HG02610 (cell line): ENCODE measurements at regions not wholly inside any gene's neighbourhood (a gene's known extent, or its start where the extent isn't known, plus 50 kb on each side); places are given as distances from the start of the nearest gene placed in this dataset.

Experiments
- ATAC-seq: cut with Tn5 transposase; IDR thresholded peaks from one replicate; pipeline ENCODE4 v1.9.1; 2021; ENCODE audit warnings: mild to moderate bottlenecking, moderate library complexity; ENCODE audit not compliant: unreplicated experiment

- ATAC-seq, result no peak
These were observed 175.2 kb downstream of the ZNF330 start for GRCh38 chr4:141395919-141396318.

GRCh38 chr4:141402712-141403111, 182.0 kb downstream of the ZNF330 start:
- ATAC-seq, result no peak

- ATAC-seq, result no peak
These were observed 183.1 kb downstream of the ZNF330 start for GRCh38 chr4:141403782-141404181.

- ATAC-seq, result no peak
These were observed 185.5 kb downstream of the ZNF330 start for GRCh38 chr4:141406237-141406636.

GRCh38 chr4:141409556-141409955, 188.9 kb downstream of the ZNF330 start:
- no peak for ATAC-seq

GRCh38 chr4:141410839-141411238, 190.1 kb downstream of the ZNF330 start:
- ATAC-seq, result no peak

- ATAC-seq, result no peak
These were observed 191.2 kb downstream of the ZNF330 start for GRCh38 chr4:141411936-141412335.

GRCh38 chr4:141413366-141413765, 192.7 kb downstream of the ZNF330 start:
- no peak for ATAC-seq

- no peak for ATAC-seq
These were observed 195.0 kb downstream of the ZNF330 start for GRCh38 chr4:141415651-141416050.

- no peak for ATAC-seq
These were observed 195.5 kb downstream of the ZNF330 start for GRCh38 chr4:141416219-141416618.

GRCh38 chr4:141416677-141417363, 196.1 kb downstream of the ZNF330 start:
- ATAC-seq, result no peak

GRCh38 chr4:141417387-141417786, 196.7 kb downstream of the ZNF330 start:
- ATAC-seq, result no peak

GRCh38 chr4:141425124-141425523, 204.4 kb downstream of the ZNF330 start:
- ATAC-seq, result no peak

- ATAC-seq, result no peak
These were observed 207.1 kb downstream of the ZNF330 start for GRCh38 chr4:141427726-141428296.

- ATAC-seq, result no peak
These were observed 206.4 kb upstream of the IL15 start for GRCh38 chr4:141429933-141430332.

- ATAC-seq, result no peak
These were observed 205.7 kb upstream of the IL15 start for GRCh38 chr4:141430686-141431085.

- no peak for ATAC-seq
These were observed 204.2 kb upstream of the IL15 start for GRCh38 chr4:141432000-141432712.

GRCh38 chr4:141435446-141436225, 200.7 kb upstream of the IL15 start:
- no peak for ATAC-seq

GRCh38 chr4:141439223-141439622, 197.2 kb upstream of the IL15 start:
- no peak for ATAC-seq

- no peak for ATAC-seq
These were observed 188.6 kb upstream of the IL15 start for GRCh38 chr4:141447761-141448160.

- ATAC-seq, result no peak
These were observed 187.9 kb upstream of the IL15 start for GRCh38 chr4:141448490-141448889.
